K562 (cell line): ENCODE measurements at regions not wholly inside any gene's neighbourhood (a gene's known extent, or its start where the extent isn't known, plus 50 kb on each side); places are given as distances from the start of the nearest gene placed in this dataset.

Source experiments
- CTCF ChIP-seq, 3 experiments: IDR thresholded peaks in 2 of 3; conservative IDR thresholded peaks in 1 of 3; 2 replicates each; pipeline ENCODE4 v1.5.1; 2011 to 2012; ENCODE audit warnings: low read length in 3 of 3, mild to moderate bottlenecking in 3 of 3, control low read depth in 2 of 3, improper control_type of control experiment in 1 of 3, inconsistent platforms in 1 of 3, low read depth in 1 of 3, mixed read lengths in 1 of 3, moderate library complexity in 1 of 3; ENCODE audit not compliant: insufficient read depth in 2 of 3
- DNMT1 ChIP-seq: fragments of 450-650 bp; IDR thresholded peaks from 2 replicates; pipeline ENCODE4 v1.6.1; 2016; ENCODE audit warnings: antibody characterized with exemption, mild to moderate bottlenecking
- HMGN3 ChIP-seq: IDR thresholded peaks from 2 replicates; pipeline ENCODE4 v1.6.1; 2011; ENCODE audit warnings: borderline replicate concordance, low read depth, mild to moderate bottlenecking, mixed read lengths, low read length; ENCODE audit not compliant: insufficient read length; ENCODE audit errors: extremely low read depth
- LARP7 ChIP-seq: fragments of 450-650 bp; IDR thresholded peaks from 2 replicates; pipeline ENCODE4 v1.6.1; 2016
- POLR2A ChIP-seq: fragments of 450-650 bp; conservative IDR thresholded peaks from 2 replicates; pipeline ENCODE4 v1.6.1; 2016
- SOX6 ChIP-seq: fragments of 450-650 bp; IDR thresholded peaks from 2 replicates; pipeline ENCODE4 v1.6.1; 2014; ENCODE audit warnings: mild to moderate bottlenecking
- ZNF282 ChIP-seq: sonication (generic); formaldehyde crosslinking; IDR thresholded peaks from 2 replicates; pipeline ENCODE4 v1.8.1; 2023; ENCODE audit warnings: missing genetic modification reagents
- ZNF699 ChIP-seq: fragments of 250-450 bp; sonication (Bioruptor Pico); IDR thresholded peaks from 2 replicates; pipeline ENCODE4 v1.8.0; 2021; ENCODE audit warnings: mild to moderate bottlenecking, moderate library complexity; ENCODE audit not compliant: insufficient replicate concordance
- TF ChIP-seq, protein P1 (sequence below): sonication (generic); formaldehyde crosslinking; IDR thresholded peaks from 2 replicates; pipeline ENCODE4 v1.8.0; 2022; ENCODE audit warnings: mild to moderate bottlenecking, low read depth, missing genetic modification reagents

GRCh38 chr2:121065239-121065638, 219.8 kb downstream of the TFCP2L1 start:
- TF ChIP-seq SOX6 (no peak), POLR2A (no peak), CTCF (IDR thresholded peaks at IDR 0.05 in 2 of 3, conservative IDR thresholded peaks at IDR 0.05 in 1 of 3; ENCODE audit: insufficient read depth in 2 of 3, low read depth in 1 of 3, low read length in 3 of 3) (no peak), ZNF699 (CRISPR knock-in tag) (no peak), HMGN3 (no peak), DNMT1 (no peak), ZNF282 (no peak), LARP7 (no peak)
- TF ChIP-seq, protein P1, sequence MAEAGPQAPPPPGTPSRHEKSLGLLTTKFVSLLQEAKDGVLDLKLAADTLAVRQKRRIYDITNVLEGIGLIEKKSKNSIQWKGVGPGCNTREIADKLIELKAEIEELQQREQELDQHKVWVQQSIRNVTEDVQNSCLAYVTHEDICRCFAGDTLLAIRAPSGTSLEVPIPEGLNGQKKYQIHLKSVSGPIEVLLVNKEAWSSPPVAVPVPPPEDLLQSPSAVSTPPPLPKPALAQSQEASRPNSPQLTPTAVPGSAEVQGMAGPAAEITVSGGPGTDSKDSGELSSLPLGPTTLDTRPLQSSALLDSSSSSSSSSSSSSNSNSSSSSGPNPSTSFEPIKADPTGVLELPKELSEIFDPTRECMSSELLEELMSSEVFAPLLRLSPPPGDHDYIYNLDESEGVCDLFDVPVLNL (CRISPR knock-in tag): no peak
